Lower leg skin (tissue), 4 donors: ENCODE measurements at regions not wholly inside any gene's neighbourhood (a gene's known extent, or its start where the extent isn't known, plus 50 kb on each side); places are given as distances from the start of the nearest gene placed in this dataset.

Source experiments
- DNase-seq, 2 donors: peaks; one replicate each; pipeline ENCODE4 v3.0.0-alpha.2; 2019; ENCODE audit warnings: low spot score in 2 of 2
- H3K4me3 ChIP-seq: fragments of 200-600 bp; sonication (generic); 2 replicates; pipeline ENCODE4 v1.5.1; 2017; ENCODE audit warnings: mild to moderate bottlenecking, low read depth; ENCODE audit not compliant: poor library complexity, severe bottlenecking
- POLR2A ChIP-seq, 2 donors: fragments of 450-650 bp; IDR thresholded peaks; one replicate each; pipeline ENCODE4 v1.6.1; 2016 to 2017; ENCODE audit warnings: antibody characterized with exemption in 2 of 2, mild to moderate bottlenecking in 1 of 2, moderate library complexity in 1 of 2
- WGBS, 2 donors: methylation state at CpG; one replicate each; pipeline ENCODE4 v1.1.5; 2018; 5-methylcytosine and 5-hydroxymethylcytosine counted together
- intact Hi-C: fragments of 100-400 bp; cut with DNase I; formaldehyde crosslinking; loops from one replicate; pipeline ENCODE4 v1.15.0; 2023; ENCODE audit warnings: low total_unique reads
- TF ChIP-seq, protein P1 (sequence below), 3 donors: fragments of 450-650 bp; IDR thresholded peaks; one replicate each; pipeline ENCODE4 v1.5.1; 2016; ENCODE audit warnings: antibody characterized with exemption in 3 of 3, mild to moderate bottlenecking in 3 of 3, moderate library complexity in 2 of 3

GRCh38 chr6:138596126-138596525 is 96.8 kb upstream of the NHSL1 start:
- 81 to 87% methylated on average over 5 of the region's 5 CpGs for WGBS, 2 donors
- H3K4me3 ChIP-seq = no peak overlapping the region
- intact Hi-C loops = no loop called here
- TF ChIP-seq, protein P1, sequence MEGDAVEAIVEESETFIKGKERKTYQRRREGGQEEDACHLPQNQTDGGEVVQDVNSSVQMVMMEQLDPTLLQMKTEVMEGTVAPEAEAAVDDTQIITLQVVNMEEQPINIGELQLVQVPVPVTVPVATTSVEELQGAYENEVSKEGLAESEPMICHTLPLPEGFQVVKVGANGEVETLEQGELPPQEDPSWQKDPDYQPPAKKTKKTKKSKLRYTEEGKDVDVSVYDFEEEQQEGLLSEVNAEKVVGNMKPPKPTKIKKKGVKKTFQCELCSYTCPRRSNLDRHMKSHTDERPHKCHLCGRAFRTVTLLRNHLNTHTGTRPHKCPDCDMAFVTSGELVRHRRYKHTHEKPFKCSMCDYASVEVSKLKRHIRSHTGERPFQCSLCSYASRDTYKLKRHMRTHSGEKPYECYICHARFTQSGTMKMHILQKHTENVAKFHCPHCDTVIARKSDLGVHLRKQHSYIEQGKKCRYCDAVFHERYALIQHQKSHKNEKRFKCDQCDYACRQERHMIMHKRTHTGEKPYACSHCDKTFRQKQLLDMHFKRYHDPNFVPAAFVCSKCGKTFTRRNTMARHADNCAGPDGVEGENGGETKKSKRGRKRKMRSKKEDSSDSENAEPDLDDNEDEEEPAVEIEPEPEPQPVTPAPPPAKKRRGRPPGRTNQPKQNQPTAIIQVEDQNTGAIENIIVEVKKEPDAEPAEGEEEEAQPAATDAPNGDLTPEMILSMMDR (IDR thresholded peaks at IDR 0.05) = no peak
- no peak for TF ChIP-seq POLR2A (IDR thresholded peaks at IDR 0.05)
- DNase-seq = no peak

DNA sequence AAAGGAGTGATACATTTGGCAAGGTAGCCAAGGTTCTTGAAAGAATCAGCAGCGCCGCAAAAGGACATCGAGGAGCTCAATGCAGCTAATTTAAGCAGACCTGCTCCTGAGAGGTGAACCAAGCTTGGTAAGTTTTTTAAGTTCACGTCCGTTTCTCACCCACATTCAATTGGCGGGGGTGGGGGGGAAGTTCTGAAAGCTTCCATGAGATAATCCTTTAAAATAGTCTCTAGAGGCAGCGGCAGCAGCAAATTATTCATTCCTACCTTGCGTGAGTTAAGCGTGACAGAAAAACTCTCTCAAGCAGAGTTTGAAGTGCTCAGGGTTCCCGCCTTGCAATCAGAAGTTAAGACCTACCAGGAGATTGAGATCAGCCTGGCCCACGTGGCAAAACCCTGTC is 97.3 kb upstream of the NHSL1 start:
- 85 to 88% methylated on average over 11 of the region's 11 CpGs for WGBS, 2 donors
- no peak overlapping the region for H3K4me3 ChIP-seq
- no peak for DNase-seq
- TF ChIP-seq, protein P1 (IDR thresholded peaks at IDR 0.05) = no peak
- no peak for TF ChIP-seq POLR2A (IDR thresholded peaks at IDR 0.05)
- intact Hi-C loops = no loop called here

DNA sequence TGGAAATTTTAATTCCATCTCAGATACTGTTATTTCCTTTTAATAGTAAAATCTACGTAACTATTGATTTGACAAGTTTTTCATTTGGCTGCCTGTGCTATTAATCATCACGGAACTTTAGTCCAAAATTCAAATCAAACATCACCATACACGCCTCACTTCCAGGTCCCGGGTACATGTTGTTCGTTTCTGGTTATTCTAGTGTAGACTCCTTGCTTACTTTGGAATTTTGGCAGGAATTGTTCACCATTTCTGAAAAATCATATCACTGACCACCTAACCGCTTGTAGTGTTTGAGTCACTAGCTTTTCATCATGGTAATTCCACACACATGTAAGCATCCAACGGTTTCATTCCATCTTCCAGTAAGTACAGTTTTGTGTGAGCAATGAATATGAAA is 98.0 kb upstream of the NHSL1 start:
- 57 to 67% methylated on average over 7 of the region's 7 CpGs for WGBS, 2 donors
- no peak for TF ChIP-seq POLR2A (IDR thresholded peaks at IDR 0.05)
- TF ChIP-seq, protein P1 (IDR thresholded peaks at IDR 0.05) = no peak
- no peak for DNase-seq
- intact Hi-C loops = no loop called here
- no peak overlapping the region for H3K4me3 ChIP-seq

GRCh38 chr6:138598562-138599173 is 99.4 kb upstream of the NHSL1 start:
- TF ChIP-seq, protein P1 (IDR thresholded peaks at IDR 0.05) = no peak
- TF ChIP-seq POLR2A (IDR thresholded peaks at IDR 0.05) = no peak
- no peak for DNase-seq
- WGBS, 2 donors = 93 to 94% methylated on average over 3 of the region's 3 CpGs
- intact Hi-C loops = no loop called here
- H3K4me3 ChIP-seq = no peak overlapping the region

GRCh38 chr6:138600261-138600660 is 101.0 kb upstream of the NHSL1 start:
- no peak overlapping the region for H3K4me3 ChIP-seq
- TF ChIP-seq, protein P1 (IDR thresholded peaks at IDR 0.05) = no peak
- TF ChIP-seq POLR2A (IDR thresholded peaks at IDR 0.05) = no peak
- DNase-seq = no peak
- intact Hi-C loops = no loop called here

- TF ChIP-seq, protein P1 (IDR thresholded peaks at IDR 0.05) = no peak
- no peak for TF ChIP-seq POLR2A (IDR thresholded peaks at IDR 0.05)
- H3K4me3 ChIP-seq = no peak overlapping the region
- intact Hi-C loops = no loop called here
- no peak for DNase-seq
Observed at GRCh38 chr6:138600726-138601125, 101.4 kb upstream of the NHSL1 start.
